ENCODE measurements at regions not wholly inside any gene's neighbourhood (a gene's known extent, or its start where the extent isn't known, plus 50 kb on each side); places are given as distances from the start of the nearest gene placed in this dataset.

GRCh38 chr3:167950212-167950611, 145.5 kb downstream of the GOLIM4 start:
- TF ChIP-seq CTCF (IDR thresholded peaks at IDR 0.05; ENCODE audit: low read depth, low read length) (no peak), EZH2phosphoT487 (IDR thresholded peaks at IDR 0.05; ENCODE audit: low read depth) (no peak)
